NCI-H2029 treated with DMSO at 0.1 percent for 48 hours (cell line): ENCODE measurements at regions not wholly inside any gene's neighbourhood (a gene's known extent, or its start where the extent isn't known, plus 50 kb on each side); places are given as distances from the start of the nearest gene placed in this dataset.
"Not testable (repeated sequence)": the region's sequence is repeated elsewhere in the genome, so short reads cannot be mapped to it uniquely, and the experiment has no call there.

ENCODE experiments used
- DNase-seq: peaks from one replicate; lab custom pipeline; 2025; lab: John Stamatoyannopoulos, UW

DNA sequence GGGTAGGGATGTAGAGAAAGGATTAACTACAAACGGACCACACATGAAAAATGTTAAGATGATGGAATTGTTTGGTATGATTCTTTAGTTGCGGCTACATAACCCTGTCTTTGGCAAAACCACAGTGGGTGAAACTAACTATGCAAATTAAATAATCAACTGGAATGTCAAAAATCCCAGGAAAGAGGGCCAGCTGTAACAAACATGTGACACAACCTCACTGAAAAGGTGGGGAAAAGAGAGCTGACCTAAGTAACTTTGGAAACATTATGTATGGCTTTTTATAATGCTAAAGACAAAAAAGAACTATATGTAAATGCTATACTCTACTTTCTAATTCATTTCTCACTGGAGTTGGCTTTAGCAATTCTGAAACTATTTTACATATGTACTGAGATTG lies 252.0 kb downstream of the MRPS30 start:
- DNase-seq: no peak

DNA sequence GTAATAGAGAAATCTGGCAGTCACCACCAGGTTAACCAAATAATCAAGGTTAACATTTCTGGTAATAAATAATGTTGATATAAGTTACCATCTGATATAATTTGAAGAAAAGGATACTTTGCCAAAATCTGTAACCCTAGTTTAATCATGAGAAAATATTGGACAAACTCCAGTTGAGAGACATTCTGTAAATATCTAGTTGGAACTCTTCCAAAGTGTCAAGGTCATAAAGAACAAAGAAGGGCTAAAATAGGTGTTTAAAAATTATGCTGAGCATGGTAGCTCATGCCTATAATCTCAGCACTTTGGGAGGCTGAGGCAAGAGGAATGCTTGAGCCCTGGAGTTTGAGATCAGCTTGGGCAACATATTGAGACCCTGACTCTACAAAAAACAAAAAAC lies 253.3 kb downstream of the MRPS30 start:
- no peak for DNase-seq

- DNase-seq: no peak
Observed at GRCh38 chr5:45081082-45081481, 272.3 kb downstream of the MRPS30 start.

DNA sequence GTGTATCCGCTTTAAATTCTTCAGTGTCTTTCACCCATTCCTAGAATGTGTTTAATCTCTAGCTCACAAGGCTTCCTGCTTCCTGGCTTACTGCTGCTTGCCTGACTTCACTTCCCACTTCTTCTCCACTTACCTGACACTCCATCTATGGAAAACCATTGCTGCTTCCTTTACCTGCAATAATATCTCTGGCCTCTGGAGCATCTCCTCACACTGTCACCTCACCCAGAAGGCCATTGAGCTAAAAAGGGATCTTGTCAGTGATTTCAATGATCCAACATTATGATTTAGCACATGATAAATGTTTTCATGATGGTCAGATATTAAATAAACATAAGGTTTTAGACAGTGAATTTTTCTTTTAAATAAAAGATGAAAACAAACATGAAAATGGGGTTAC lies 281.1 kb downstream of the MRPS30 start:
- no peak for DNase-seq

DNA sequence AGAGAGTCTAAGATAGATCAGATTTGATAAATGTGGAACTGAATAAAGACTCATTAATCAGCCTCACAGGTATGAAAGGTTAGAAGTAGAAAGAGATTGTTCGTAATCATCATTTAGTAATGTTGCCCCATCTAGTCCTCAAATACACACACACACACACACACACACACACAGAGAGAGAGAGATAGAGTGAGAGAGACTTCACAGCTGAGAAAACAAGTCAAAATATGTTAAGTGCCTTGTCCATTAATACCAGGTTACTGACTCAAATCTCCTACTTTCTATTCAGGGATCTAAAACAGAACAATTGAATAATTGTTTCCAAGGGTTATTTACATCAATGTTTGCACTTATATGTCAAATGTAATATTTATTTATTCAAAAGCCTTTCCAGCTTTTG lies 284.6 kb downstream of the MRPS30 start:
- DNase-seq: no peak

- no peak for DNase-seq
Observed at GRCh38 chr5:45094876-45095440, 286.2 kb downstream of the MRPS30 start.

DNA sequence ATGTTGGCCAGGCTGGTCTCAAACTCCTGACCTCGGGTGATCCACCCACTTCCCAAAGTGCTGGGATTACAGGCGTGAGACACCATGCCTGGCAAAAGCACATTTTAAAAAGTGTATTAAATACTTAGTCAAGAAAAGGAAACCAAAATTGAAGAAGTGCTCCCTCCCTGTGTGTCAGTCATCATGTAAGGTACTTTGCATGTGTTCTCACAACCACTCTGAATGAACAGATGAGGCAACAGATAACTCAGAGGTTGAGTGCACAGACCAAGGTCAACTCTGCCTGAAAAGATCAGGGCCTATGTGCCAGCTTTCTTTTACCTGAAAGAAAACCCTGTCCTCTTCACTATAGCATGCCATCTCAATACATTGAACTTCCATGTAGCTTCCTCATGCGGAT lies 289.7 kb downstream of the MRPS30 start:
- DNase-seq: no peak

GRCh38 chr5:45101146-45101545 lies 292.4 kb downstream of the MRPS30 start:
- DNase-seq: no peak

DNA sequence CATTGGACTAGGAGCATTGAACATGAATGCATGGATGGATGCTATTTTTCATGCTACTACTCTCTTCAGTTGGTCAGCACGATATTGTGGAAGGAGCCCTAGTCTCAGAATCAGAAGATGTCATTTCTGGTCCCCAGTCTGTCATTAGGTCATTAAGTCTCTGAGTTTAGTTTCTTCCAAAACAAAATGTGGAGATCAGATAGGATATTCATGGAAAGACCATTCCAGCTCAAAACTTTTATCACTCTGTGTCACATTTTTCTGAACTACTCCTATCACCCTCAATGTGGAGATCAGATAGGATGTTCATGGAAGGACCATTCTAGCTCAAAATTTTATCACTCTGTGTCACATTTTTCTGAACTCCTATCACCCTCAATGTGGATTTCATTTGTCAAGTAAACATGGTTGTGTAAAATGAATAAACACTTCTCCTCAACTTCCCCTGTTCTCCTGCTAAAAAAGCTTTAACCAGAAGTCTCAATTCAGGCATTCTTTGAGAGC lies 296.8 kb downstream of the MRPS30 start:
- DNase-seq: no peak

DNA sequence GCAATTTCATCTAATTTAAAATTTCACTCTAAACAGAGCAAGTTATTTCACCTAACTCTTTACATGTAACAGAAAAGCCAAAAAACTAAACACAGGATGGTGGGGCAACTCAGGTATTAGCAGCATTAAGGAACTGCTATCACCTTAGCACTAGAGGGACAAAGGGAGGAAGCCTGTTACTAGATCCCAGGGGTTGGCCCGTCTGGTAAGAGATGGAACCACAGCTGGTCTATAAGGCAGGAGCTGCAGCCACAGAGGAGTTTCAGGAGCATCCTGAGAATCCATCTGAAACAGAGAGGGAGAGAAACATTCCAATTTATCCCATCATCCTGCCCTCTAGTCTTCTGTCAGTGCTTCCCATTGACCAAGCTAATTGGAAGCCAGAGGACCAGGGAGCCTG lies 300.3 kb downstream of the MRPS30 start:
- DNase-seq: no peak

DNA sequence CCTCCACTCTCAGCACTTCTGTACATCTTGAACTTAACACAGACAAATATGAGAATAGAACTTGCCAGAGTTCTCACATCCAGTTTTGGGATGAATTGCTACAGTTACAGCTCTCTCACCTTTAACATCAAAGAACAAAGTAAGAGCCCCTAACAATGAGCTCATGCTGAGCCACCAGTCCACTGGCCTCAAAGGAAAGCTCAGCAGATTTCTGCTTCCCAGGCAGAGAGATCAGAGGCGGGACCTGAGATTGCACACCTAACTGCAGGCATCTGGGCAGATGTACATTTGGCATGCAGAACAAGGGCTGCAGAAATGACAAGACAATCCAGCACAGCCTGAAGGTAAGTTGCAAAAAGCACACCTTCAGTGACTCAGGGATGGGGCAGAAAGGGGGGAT lies 300.9 kb downstream of the MRPS30 start:
- DNase-seq: no peak

DNA sequence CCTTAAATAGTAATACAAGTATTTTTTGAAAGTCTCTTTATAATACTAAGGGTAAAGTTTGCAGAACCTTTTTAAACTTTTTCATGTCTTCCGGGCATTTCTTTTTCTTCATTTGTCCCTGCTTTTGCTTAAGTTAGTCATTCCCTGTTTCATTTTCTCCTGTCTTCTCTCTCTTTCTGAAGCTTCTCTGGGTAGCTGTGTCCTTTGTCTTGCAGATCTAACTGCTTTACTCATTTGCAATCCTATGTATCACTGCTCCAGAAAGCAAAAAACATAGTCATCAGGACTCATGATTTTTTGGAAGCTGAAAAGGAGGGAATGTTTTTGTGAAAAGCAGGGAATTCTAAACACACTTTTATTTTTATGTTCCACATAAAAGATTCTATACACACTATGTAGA lies 301.7 kb downstream of the MRPS30 start:
- no peak for DNase-seq

DNA sequence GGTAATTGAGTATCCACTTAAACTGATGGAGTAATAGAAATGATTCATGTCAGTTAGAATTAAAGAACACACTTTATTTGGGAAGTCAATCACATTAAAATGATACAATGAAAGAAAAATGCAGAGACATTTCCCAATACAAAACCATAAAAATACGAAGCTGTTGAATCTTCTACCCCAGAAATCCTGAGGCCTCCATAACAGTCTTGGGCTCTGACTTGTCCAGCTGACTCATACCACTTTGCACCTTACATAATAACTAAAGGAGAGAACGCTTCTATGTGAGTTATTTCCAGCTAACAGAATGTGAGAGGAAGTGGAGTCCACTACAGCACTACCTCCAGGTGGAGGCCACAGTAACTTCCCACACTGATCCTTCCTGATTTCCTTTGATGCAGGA lies 305.0 kb downstream of the MRPS30 start:
- DNase-seq: no peak

GRCh38 chr5:45132972-45133371 lies 324.2 kb downstream of the MRPS30 start:
- no peak for DNase-seq

- DNase-seq: peak; percentile 3
Observed at GRCh38 chr5:45162974-45163373, 354.2 kb downstream of the MRPS30 start.

DNA sequence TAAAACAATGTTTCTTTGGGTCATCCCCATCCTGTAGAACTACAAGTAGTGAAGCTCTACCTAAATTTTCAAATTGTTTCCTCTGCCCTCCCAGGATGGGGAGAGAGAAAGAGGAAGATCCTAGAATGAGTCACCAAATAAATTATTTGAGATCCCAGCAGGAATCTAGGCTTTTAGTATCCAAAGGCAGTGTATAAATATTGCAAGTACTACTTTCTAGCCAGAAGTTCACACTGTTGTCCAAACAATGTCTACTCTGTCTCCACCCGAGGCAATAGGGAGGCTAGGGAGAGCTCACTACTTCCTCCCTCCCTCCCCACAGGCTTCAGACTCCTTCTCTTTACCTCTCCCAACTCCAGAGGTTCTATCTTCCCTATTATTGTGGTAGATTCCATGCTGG lies 362.8 kb downstream of the MRPS30 start:
- DNase-seq: no peak

- not testable (repeated sequence) for DNase-seq
Observed at GRCh38 chr5:45172634-45173033, 363.9 kb downstream of the MRPS30 start.

DNA sequence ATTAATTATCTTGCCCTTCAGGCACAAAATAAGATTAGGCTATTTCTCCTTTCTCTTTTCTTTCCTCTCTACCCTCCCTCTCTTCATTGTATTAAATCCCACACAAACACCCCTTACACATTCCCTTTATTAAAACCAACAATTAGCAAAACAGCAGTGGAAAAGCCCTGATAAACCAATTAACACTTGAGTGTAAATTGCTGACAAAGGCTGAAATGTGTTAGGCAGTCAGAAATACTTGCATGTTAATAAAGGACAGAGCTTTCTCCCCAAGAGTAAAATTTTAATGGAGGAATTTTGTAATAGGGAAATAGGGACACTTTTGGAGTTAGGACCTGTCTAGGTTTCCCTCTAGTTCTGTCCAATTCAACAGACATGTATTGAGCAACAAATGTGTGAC lies 370.9 kb downstream of the MRPS30 start:
- DNase-seq: no peak

GRCh38 chr5:45189042-45189441 lies 380.3 kb downstream of the MRPS30 start:
- no peak for DNase-seq

DNA sequence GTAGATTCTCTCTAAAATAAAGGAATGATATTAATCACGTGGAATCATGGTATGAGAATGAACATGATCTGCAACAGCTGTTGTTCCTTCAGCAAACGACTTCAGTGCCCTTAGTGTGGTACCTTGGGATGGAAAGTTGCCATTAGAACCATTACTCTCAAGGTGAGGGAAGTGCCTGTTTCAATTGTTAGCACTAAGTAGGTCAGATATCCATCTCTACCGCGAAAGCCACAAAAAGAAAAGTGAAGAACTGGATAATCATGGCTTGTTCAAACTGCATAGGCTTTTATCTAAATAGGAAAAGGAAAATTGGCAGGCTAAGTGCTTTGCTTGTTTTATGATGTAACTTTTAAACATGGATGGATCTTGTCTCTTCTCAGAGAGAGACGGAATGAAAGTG lies 380.7 kb downstream of the MRPS30 start:
- no peak for DNase-seq

DNA sequence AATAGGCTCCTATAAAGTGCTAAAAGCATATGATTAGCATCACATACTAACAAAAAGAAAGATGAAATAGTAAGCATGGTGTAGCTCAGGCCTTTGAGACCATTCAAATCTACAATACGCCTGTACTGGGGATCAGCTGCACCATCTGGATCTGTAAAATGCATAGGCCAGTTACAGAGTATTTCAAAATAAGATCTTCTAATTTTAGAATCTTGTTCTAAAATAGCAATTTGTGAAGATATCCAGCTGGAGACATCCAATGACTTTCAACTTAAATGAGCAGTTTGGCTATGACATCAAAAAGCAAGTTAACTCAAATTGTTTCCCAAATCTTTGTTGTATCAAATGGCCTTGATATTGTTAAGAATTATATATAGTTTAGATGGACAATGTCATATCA lies 386.3 kb downstream of the MRPS30 start:
- no peak for DNase-seq
